ENCODE measurements at regions not wholly inside any gene's neighbourhood (a gene's known extent, or its start where the extent isn't known, plus 50 kb on each side); places are given as distances from the start of the nearest gene placed in this dataset.
A peak's percentile ranks its signal among the peaks of the same experiment; 100 is the strongest.

DNA sequence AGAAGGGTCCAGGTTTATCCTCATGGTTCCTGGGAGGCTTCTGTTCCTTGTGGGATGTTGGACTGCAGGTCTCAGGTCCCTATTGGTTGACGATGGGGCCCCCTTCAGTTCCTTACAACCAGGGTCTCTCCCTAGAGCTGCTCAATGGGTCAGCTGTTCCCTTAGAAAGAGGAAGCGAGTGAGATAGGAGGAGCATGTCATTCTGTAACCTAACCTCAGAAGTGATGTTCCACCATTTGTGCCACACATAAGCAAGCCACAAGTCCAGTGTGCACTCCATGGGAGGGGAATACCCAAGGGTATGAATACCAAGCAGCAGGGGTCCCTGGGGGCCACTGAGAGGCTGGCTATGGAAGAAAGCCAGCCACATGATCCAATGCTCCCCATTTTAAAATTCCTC lies 192.7 kb downstream of the GATA3 start:
- CTCF ChIA-PET: interaction anchor here (1.3 kb wide), 1 partner anchor 9 kb away, joined by 4 read pairs; no protein-coding TSS in a partner anchor
- H3K27ac ChIP-seq: no peak overlapping the region
- 93% methylated on average over 2 of the region's 2 CpGs for WGBS (ENCODE audit: missing lambda C conversion rate)
- H3K4me1 ChIP-seq: no peaks in the 10 kb centered on the region
- no peak overlapping the region for H3K4me3 ChIP-seq
- H3K9me3 ChIP-seq: no peaks in the 10 kb centered on the region
- TF ChIP-seq RAD21 (conservative IDR thresholded peaks at IDR 0.05 in 1 of 2, IDR thresholded peaks at IDR 0.05 in 1 of 2) (no peak), ZNF302 (CRISPR knock-in tag; IDR thresholded peaks at IDR 0.05) (no peak), POLR2AphosphoS2 (conservative IDR thresholded peaks at IDR 0.05; ENCODE audit: low read length) (no peak), HOXB5 (CRISPR knock-in tag; IDR thresholded peaks at IDR 0.05) (no peak), PHF8 (IDR thresholded peaks at IDR 0.05; ENCODE audit: borderline replicate concordance, low read depth) (no peak), CEBPB (IDR thresholded peaks at IDR 0.05) (no peak), ZFP36 (IDR thresholded peaks at IDR 0.05; ENCODE audit: borderline replicate concordance, partially characterized antibody) (no peak), BHLHE40 (IDR thresholded peaks at IDR 0.05; ENCODE audit: low read depth, low read length) (no peak), EHMT2 (IDR thresholded peaks at IDR 0.05; ENCODE audit: low read depth) (no peak), CBX2 (IDR thresholded peaks at IDR 0.05; ENCODE audit: borderline replicate concordance, low read depth) (no peak), CHD2 (IDR thresholded peaks at IDR 0.05; ENCODE audit: low read length, partially characterized antibody) (no peak), TP53 (CRISPR knock-in tag; IDR thresholded peaks at IDR 0.05) (no peak)
- TF ChIP-seq, protein P1, sequence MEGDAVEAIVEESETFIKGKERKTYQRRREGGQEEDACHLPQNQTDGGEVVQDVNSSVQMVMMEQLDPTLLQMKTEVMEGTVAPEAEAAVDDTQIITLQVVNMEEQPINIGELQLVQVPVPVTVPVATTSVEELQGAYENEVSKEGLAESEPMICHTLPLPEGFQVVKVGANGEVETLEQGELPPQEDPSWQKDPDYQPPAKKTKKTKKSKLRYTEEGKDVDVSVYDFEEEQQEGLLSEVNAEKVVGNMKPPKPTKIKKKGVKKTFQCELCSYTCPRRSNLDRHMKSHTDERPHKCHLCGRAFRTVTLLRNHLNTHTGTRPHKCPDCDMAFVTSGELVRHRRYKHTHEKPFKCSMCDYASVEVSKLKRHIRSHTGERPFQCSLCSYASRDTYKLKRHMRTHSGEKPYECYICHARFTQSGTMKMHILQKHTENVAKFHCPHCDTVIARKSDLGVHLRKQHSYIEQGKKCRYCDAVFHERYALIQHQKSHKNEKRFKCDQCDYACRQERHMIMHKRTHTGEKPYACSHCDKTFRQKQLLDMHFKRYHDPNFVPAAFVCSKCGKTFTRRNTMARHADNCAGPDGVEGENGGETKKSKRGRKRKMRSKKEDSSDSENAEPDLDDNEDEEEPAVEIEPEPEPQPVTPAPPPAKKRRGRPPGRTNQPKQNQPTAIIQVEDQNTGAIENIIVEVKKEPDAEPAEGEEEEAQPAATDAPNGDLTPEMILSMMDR (IDR thresholded peaks at IDR 0.05): no peak
- TF ChIP-seq, protein P2, sequence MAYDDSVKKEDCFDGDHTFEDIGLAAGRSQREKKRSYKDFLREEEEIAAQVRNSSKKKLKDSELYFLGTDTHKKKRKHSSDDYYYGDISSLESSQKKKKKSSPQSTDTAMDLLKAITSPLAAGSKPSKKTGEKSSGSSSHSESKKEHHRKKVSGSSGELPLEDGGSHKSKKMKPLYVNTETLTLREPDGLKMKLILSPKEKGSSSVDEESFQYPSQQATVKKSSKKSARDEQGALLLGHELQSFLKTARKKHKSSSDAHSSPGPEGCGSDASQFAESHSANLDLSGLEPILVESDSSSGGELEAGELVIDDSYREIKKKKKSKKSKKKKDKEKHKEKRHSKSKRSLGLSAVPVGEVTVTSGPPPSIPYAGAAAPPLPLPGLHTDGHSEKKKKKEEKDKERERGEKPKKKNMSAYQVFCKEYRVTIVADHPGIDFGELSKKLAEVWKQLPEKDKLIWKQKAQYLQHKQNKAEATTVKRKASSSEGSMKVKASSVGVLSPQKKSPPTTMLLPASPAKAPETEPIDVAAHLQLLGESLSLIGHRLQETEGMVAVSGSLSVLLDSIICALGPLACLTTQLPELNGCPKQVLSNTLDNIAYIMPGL (CRISPR knock-in tag; IDR thresholded peaks at IDR 0.05; ENCODE audit: borderline replicate concordance): no peak
- TF ChIP-seq, protein P3, sequence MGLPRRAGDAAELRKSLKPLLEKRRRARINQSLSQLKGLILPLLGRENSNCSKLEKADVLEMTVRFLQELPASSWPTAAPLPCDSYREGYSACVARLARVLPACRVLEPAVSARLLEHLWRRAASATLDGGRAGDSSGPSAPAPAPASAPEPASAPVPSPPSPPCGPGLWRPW (IDR thresholded peaks at IDR 0.05): no peak
- POLR2A ChIA-PET: no interaction called here
- no peak for ATAC-seq
- no peak overlapping the region for H3K4me2 ChIP-seq
- FAIRE-seq: no peak
- DNase-seq (ENCODE audit: low read depth in 1 of 2, low spot score in 1 of 2): no peak

DNA sequence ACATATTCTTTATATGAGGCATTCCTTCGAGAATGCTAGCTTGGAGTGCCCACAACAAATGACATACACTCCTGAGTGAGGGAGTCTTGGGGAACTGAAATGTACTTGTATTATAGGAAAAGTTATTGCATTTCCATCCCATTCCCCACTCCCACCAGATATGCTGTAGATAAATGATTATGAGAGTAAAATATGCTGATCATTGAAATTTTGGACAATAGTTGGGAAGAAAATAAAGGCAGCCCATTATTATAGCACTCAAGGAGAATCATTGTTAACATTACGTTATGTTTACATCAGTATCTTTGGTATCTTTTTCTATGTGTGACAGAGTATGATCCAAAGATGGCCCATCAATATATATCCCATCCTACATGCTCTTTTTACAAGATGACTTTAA lies 194.4 kb downstream of the GATA3 start:
- Histone ChIP-seq H3K27ac (no peak overlapping the region), H3K4me1 (no peaks in the 10 kb centered on the region), H3K9me3 (no peaks in the 10 kb centered on the region), H3K4me2 (no peak overlapping the region), H3K4me3 (no peak overlapping the region)
- no peak for ATAC-seq
- no peak for FAIRE-seq
- ChIA-PET CTCF (no interaction called here), POLR2A (no interaction called here)
- 40% methylated on average over 2 of the region's 2 CpGs for WGBS (ENCODE audit: missing lambda C conversion rate)
- TF ChIP-seq MAFK (IDR thresholded peaks at IDR 0.05; ENCODE audit: partially characterized antibody) (peak; percentile 78), ZFP36 (IDR thresholded peaks at IDR 0.05; ENCODE audit: borderline replicate concordance, partially characterized antibody) (no peak), SREBF2 (IDR thresholded peaks at IDR 0.05) (no peak), EP300 (IDR thresholded peaks at IDR 0.05) (no peak), RFX5 (IDR thresholded peaks at IDR 0.05) (no peak), NPAS2 (CRISPR knock-in tag; IDR thresholded peaks at IDR 0.05; ENCODE audit: borderline replicate concordance) (no peak)
- no peak for DNase-seq (ENCODE audit: low read depth in 1 of 2, low spot score in 1 of 2)

DNA sequence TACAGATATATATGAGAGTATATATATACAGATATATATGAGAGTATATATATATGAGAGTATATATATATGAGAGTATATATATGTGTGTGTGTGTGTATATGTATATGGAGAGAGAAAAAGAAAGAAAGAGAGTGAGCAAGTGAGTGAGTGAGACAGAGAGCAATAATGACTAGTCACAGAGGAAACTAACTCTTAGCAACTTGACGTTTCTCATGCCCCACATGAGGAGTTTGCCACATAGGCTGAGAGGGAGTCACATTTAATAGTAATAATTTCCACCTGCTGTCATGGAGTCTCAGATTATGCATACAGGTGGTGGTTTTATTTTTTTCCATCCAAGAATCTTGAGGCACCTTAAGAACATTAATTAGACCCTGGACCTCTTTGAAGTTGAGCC lies 199.9 kb downstream of the GATA3 start:
- CTCF ChIA-PET: interaction anchor here (1.7 kb wide), 1 partner anchor 11 kb away, joined by 5 read pairs; no protein-coding TSS in a partner anchor

More for the DNA sequence above, 199.9 kb downstream of the GATA3 start:
- Histone ChIP-seq H3K4me1 (no peaks in the 10 kb centered on the region), H3K27ac (no peak overlapping the region), H3K4me2 (no peak overlapping the region), H3K4me3 (no peak overlapping the region), H3K9me3 (no peaks in the 10 kb centered on the region)
- WGBS (ENCODE audit: missing lambda C conversion rate): 61% methylated on average over 1 of the region's 1 CpG
- TF ChIP-seq FOXS1 (CRISPR knock-in tag; IDR thresholded peaks at IDR 0.05): no peak
- TF ChIP-seq, protein P4, sequence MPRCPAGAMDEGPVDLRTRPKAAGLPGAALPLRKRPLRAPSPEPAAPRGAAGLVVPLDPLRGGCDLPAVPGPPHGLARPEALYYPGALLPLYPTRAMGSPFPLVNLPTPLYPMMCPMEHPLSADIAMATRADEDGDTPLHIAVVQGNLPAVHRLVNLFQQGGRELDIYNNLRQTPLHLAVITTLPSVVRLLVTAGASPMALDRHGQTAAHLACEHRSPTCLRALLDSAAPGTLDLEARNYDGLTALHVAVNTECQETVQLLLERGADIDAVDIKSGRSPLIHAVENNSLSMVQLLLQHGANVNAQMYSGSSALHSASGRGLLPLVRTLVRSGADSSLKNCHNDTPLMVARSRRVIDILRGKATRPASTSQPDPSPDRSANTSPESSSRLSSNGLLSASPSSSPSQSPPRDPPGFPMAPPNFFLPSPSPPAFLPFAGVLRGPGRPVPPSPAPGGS (IDR thresholded peaks at IDR 0.05): no peak
- no peak for ATAC-seq
- POLR2A ChIA-PET: no interaction called here
- no peak for DNase-seq (ENCODE audit: low read depth in 1 of 2, low spot score in 1 of 2)
- no peak for FAIRE-seq
